B cell (primary cell): ENCODE measurements at regions not wholly inside any gene's neighbourhood (a gene's known extent, or its start where the extent isn't known, plus 50 kb on each side); places are given as distances from the start of the nearest gene placed in this dataset.

Source experiments
- ATAC-seq: fragments of 200-7000 bp; cut with Tn5 transposase; one replicate; pipeline ENCODE4 v1.10.0; 2021; ENCODE audit warnings: low read depth, mild to moderate bottlenecking, moderate number of reproducible peaks, moderate library complexity
- CTCF ChIA-PET: fragments of 350-600 bp; sonication (Branson Sonifier 250); formaldehyde crosslinking; loops from one replicate; lab custom pipeline; 2021; ENCODE audit warnings: antibody characterized with exemption, inconsistent platforms; lab: Charles Lee
- POLR2A ChIA-PET: fragments of 350-600 bp; sonication (Branson Sonifier 250); formaldehyde crosslinking; loops from one replicate; lab custom pipeline; 2021; ENCODE audit warnings: antibody characterized with exemption; lab: Charles Lee
- DNase-seq: peaks from one replicate; pipeline ENCODE4 v3.0.0; 2013
- H2AFZ ChIP-seq: 2 replicates; pipeline ENCODE4 v1.6.1; 2012; ENCODE audit warnings: mild to moderate bottlenecking, low read depth, low read length; ENCODE audit not compliant: insufficient read depth, poor library complexity, severe bottlenecking
- H3K27ac ChIP-seq, 2 donors: 1 replicate in 1 of 2; 2 replicates in 1 of 2; pipeline ENCODE4 v1.5.1; 2012 to 2013; ENCODE audit warnings: low read length in 2 of 2, mild to moderate bottlenecking in 2 of 2, moderate library complexity in 1 of 2
- H3K27me3 ChIP-seq, 4 experiments: fragments of 200-600 bp in 1 of 4; sonication (generic) in 1 of 4; replicated peaks in 1 of 4; 1 replicate in 2 of 4; 2 replicates in 2 of 4; pipeline versions ENCODE4 v1.6.1 to v1.7.0; 2013 to 2016; ENCODE audit warnings: low read length in 3 of 4, mild to moderate bottlenecking in 2 of 4, mixed read lengths in 1 of 4, moderate library complexity in 1 of 4; ENCODE audit not compliant: insufficient read depth in 4 of 4, control insufficient read depth in 3 of 4; ENCODE audit errors: control extremely low read depth in 1 of 4
- H3K36me3 ChIP-seq, 2 experiments: replicated peaks in 1 of 2; 1 replicate in 1 of 2; 2 replicates in 1 of 2; pipeline versions ENCODE4 v1.6.1 to v1.7.1; 2013; ENCODE audit warnings: low read length in 1 of 2; ENCODE audit not compliant: insufficient read depth in 2 of 2, control insufficient read depth in 1 of 2; ENCODE audit errors: control extremely low read depth in 1 of 2, extremely low read depth in 1 of 2
- H3K4me1 ChIP-seq, 2 donors: fragments of 200-600 bp in 1 of 2; sonication (generic) in 1 of 2; 1 replicate in 1 of 2; 2 replicates in 1 of 2; pipeline versions ENCODE4 v1.5.1 to v1.6.1; 2013 to 2017; ENCODE audit warnings: low read length in 2 of 2; ENCODE audit not compliant: control insufficient read depth in 2 of 2, insufficient read depth in 2 of 2
- H3K4me2 ChIP-seq: replicated peaks from 2 replicates; pipeline ENCODE3; 2012; ENCODE audit warnings: mild to moderate bottlenecking, low read depth, low read length; ENCODE audit not compliant: poor library complexity, severe bottlenecking
- H3K4me3 ChIP-seq, 5 experiments: fragments of 200-600 bp in 1 of 5; sonication (generic) in 1 of 5; 1 replicate in 3 of 5; 2 replicates in 2 of 5; pipeline versions ENCODE4 v1.5.1 to v1.7.0; 2011 to 2016; ENCODE audit warnings: low read length in 4 of 5, mild to moderate bottlenecking in 4 of 5, low read depth in 2 of 5, control low read depth in 1 of 5, moderate library complexity in 1 of 5; ENCODE audit not compliant: insufficient read depth in 1 of 5; ENCODE audit errors: control extremely low read depth in 1 of 5, extremely low read depth in 1 of 5
- H3K79me2 ChIP-seq: fragments of 200-600 bp; sonication (generic); one replicate; pipeline ENCODE4 v1.6.0; 2016; ENCODE audit warnings: low read length; ENCODE audit not compliant: control insufficient read depth, insufficient read depth
- H3K9ac ChIP-seq: fragments of 200-600 bp; sonication (generic); 2 replicates; pipeline ENCODE4 v1.6.1; 2017; ENCODE audit warnings: mild to moderate bottlenecking, low read length, moderate library complexity
- H3K9me3 ChIP-seq, 3 donors: one replicate each; pipeline versions ENCODE4 v1.6.1 to v1.7.1; 2013; ENCODE audit warnings: low read length in 2 of 3; ENCODE audit not compliant: control insufficient read depth in 2 of 3, insufficient read depth in 1 of 3; ENCODE audit errors: control extremely low read depth in 1 of 3
- H4K20me1 ChIP-seq: 2 replicates; pipeline ENCODE4 v1.6.0; 2012; ENCODE audit warnings: mild to moderate bottlenecking, low read length; ENCODE audit not compliant: insufficient read depth, control insufficient read depth, poor library complexity, severe bottlenecking
- H3K27ac Mint-ChIP-seq: one replicate; pipeline ENCODE4 v1.8.0; 2021; ENCODE audit warnings: mixed read lengths
- H3K27me3 Mint-ChIP-seq: one replicate; pipeline ENCODE4 v1.8.0; 2021; ENCODE audit warnings: mixed read lengths
- H3K4me1 Mint-ChIP-seq: one replicate; pipeline ENCODE4 v1.8.0; 2021; ENCODE audit warnings: mixed read lengths
- H3K4me3 Mint-ChIP-seq: one replicate; pipeline ENCODE4 v1.8.0; 2021; ENCODE audit warnings: mixed read lengths
- H3K9me3 Mint-ChIP-seq: one replicate; pipeline ENCODE4 v1.8.0; 2022; ENCODE audit warnings: mixed read lengths; ENCODE audit not compliant: insufficient read depth
- EZH2 ChIP-seq: IDR thresholded peaks from 2 replicates; pipeline ENCODE4 v1.6.1; 2012; ENCODE audit warnings: borderline replicate concordance, low read depth, mild to moderate bottlenecking, moderate library complexity, low read length; ENCODE audit not compliant: insufficient read depth, poor library complexity, severe bottlenecking
- WGBS: methylation state at CpG from one replicate; pipeline ENCODE4 v1.1.5; 2013; ENCODE audit warnings: missing lambda C conversion rate; ENCODE audit not compliant: insufficient coverage; 5-methylcytosine and 5-hydroxymethylcytosine counted together
- intact Hi-C: fragments of 100-400 bp; cut with micrococcal nuclease; formaldehyde crosslinking; loops from one replicate; pipeline ENCODE4 v1.10.0; 2022
- TF ChIP-seq, protein P1 (sequence below): fragments of 200-600 bp; IDR thresholded peaks from one replicate; pipeline ENCODE4 v1.8.0; 2022; ENCODE audit warnings: antibody characterized with exemption, mild to moderate bottlenecking

DNA sequence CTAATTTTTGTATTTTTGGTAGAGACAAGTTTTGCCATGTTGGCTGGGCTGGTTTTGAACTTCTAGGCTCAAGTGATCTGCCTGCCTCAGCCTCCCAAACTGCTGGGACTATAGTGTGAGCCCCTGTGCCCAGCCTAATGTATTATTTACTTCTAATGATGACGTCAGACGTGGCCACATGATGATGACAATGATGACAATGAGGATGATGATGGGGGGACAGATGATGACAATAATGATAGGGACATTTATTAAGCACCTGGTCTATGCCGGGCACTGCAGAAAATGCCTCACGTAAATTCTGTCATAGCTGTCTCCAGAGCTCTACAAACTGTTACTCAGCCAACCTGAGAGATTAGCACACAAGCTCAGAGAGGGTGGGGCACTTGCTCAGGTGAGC lies 169.3 kb downstream of the SHANK2 start:
- POLR2A ChIA-PET: no interaction called here
- peaks cover 15% of the 10 kb centered on the region for H3K27me3 Mint-ChIP-seq

DNA sequence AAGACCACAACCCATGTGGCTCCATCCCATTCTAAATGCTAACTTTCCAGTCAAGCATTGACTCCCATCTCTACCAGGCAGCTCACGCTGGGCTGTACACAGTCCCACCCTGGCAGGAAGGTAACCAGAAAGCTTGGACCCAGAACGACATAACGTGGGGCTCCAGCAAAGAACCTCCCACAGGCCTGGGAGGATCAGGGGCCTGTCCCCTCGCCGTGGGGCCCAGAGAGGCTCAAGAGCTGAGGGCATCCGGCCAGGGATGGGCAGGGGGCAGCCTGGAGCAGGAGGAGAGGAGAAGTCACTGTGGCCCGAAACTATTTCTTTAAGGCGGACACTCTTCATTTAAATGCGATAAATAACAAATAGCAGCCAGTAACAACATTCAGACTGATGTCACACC lies 169.9 kb downstream of the SHANK2 start:
- 76% methylated on average over 8 of the region's 9 CpGs for WGBS
- Histone ChIP-seq H3K4me2 (no peak overlapping the region), H3K27ac (no peak overlapping the region), H3K9me3 (peaks cover 0 to 10% (median 0%) of the 10 kb centered on the region in 3 donors), H3K27me3 (peaks cover 0 to 11% (median 0%) of the 10 kb centered on the region in 4 experiments), H3K79me2 (no peaks in the 10 kb centered on the region), H3K9ac (no peak overlapping the region), H3K4me3 (no peak overlapping the region), H2AFZ (no peak overlapping the region), H3K4me1 (no peaks in the 10 kb centered on the region), H3K36me3 (no peaks in the 10 kb centered on the region), H4K20me1 (no peaks in the 10 kb centered on the region)
- intact Hi-C loops: no loop called here
- H3K4me3 Mint-ChIP-seq: no peak overlapping the region
- peaks cover 15% of the 10 kb centered on the region for H3K27me3 Mint-ChIP-seq
- ChIA-PET CTCF (no interaction called here), POLR2A (no interaction called here)
- no peak for ATAC-seq
- no peaks in the 10 kb centered on the region for H3K9me3 Mint-ChIP-seq
- H3K27ac Mint-ChIP-seq: no peak overlapping the region
- no peak for DNase-seq
- no peaks in the 10 kb centered on the region for H3K4me1 Mint-ChIP-seq
- no peak for TF ChIP-seq EZH2
- TF ChIP-seq, protein P1, sequence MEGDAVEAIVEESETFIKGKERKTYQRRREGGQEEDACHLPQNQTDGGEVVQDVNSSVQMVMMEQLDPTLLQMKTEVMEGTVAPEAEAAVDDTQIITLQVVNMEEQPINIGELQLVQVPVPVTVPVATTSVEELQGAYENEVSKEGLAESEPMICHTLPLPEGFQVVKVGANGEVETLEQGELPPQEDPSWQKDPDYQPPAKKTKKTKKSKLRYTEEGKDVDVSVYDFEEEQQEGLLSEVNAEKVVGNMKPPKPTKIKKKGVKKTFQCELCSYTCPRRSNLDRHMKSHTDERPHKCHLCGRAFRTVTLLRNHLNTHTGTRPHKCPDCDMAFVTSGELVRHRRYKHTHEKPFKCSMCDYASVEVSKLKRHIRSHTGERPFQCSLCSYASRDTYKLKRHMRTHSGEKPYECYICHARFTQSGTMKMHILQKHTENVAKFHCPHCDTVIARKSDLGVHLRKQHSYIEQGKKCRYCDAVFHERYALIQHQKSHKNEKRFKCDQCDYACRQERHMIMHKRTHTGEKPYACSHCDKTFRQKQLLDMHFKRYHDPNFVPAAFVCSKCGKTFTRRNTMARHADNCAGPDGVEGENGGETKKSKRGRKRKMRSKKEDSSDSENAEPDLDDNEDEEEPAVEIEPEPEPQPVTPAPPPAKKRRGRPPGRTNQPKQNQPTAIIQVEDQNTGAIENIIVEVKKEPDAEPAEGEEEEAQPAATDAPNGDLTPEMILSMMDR: no peak

More for the DNA sequence above, 169.3 kb downstream of the SHANK2 start:
- no peak overlapping the region for H3K9ac ChIP-seq
- no peaks in the 10 kb centered on the region for H4K20me1 ChIP-seq
- no peak overlapping the region for H3K4me3 ChIP-seq
- TF ChIP-seq EZH2: no peak
- TF ChIP-seq, protein P1: no peak
- no peak overlapping the region for H3K4me2 ChIP-seq
- peaks cover 0 to 11% (median 0%) of the 10 kb centered on the region in 4 experiments for H3K27me3 ChIP-seq
- no peak overlapping the region for H2AFZ ChIP-seq
- H3K4me1 ChIP-seq: no peaks in the 10 kb centered on the region
- WGBS: 85% methylated on average over 3 of the region's 4 CpGs
- no peaks in the 10 kb centered on the region for H3K36me3 ChIP-seq
- intact Hi-C loops: no loop called here
- H3K27ac ChIP-seq: no peak overlapping the region
- Mint-ChIP-seq H3K4me1 (no peaks in the 10 kb centered on the region), H3K9me3 (no peaks in the 10 kb centered on the region), H3K4me3 (no peak overlapping the region), H3K27ac (no peak overlapping the region)
- no peaks in the 10 kb centered on the region for H3K79me2 ChIP-seq
- H3K9me3 ChIP-seq: peaks cover 0 to 5% (median 0%) of the 10 kb centered on the region in 3 donors
- DNase-seq: no peak
- no peak for ATAC-seq
- CTCF ChIA-PET: no interaction called here
